ENCODE measurements at regions not wholly inside any gene's neighbourhood (a gene's known extent, or its start where the extent isn't known, plus 50 kb on each side); places are given as distances from the start of the nearest gene placed in this dataset.

DNA sequence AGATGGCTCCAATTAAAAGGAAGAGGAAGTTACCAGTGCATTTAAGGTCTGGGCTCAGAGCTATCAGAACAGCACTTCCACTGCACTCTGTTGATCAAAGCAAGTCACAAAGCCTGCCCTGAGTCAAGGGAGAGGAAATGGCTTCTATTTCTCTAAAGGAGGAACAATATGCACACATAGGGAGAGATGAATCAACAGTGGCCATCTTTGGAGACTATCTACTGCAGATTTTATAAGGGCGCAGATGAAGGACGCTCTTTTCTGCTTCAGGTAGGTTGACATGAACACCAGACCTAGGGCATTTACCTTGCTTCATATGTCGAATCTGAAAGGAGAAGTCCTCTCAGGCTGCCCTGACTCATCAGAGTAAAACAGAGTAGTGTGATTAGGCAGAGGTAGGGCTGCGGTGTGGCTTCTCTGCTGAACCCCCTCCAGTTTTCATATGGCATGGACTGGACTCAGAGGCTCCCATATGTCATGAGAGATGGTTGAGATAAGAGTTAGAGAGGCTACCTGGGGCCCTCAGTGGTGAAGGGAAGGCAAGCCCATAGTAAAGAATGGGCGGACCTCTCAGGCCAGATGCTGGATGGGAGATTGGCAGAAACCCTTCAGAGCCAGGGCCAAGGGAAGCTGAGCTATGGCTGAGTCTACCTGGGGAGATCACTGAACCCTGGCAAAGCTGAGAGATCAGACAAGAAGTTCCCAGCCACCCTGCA, 84.4 kb downstream of the ARF6 start:
- Histone ChIP-seq H3K4me1 (ENCODE audit: insufficient read depth, low read length) (no peaks in the 10 kb centered on the region), H2AFZ (ENCODE audit: low read depth, low read length) (no peak overlapping the region), H3K4me3 (ENCODE audit: low read length) (no peak overlapping the region), H3K36me3 (ENCODE audit: insufficient read depth, low read length) (no peaks in the 10 kb centered on the region), H3K27me3 (ENCODE audit: insufficient read depth, low read length) (peaks cover 3% of the 10 kb centered on the region), H3K9me3 (ENCODE audit: low read length) (no peaks in the 10 kb centered on the region)

DNA sequence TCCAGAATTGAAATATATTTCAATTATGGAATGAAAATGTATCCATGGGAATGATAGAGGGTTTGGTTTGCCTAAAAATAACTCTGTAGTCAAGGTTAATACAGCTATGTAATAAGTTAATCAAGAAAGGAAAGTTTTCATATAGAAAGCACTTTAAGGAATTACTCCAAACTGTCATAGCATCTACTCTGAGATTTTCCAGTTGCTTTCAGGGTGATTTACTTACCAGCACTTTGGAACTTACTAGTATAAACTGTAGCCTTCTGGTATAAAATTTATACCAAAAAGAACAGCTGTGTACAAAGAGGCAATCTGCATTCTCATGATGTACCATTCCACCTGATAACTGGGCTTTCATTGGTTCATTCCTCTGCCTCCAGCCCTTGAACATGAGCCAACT, 87.1 kb downstream of the ARF6 start:
- Histone ChIP-seq H3K27me3 (ENCODE audit: insufficient read depth, low read length) (peaks cover 3% of the 10 kb centered on the region), H3K9me3 (ENCODE audit: low read length) (no peaks in the 10 kb centered on the region), H3K4me3 (ENCODE audit: low read length) (no peak overlapping the region), H3K36me3 (ENCODE audit: insufficient read depth, low read length) (no peaks in the 10 kb centered on the region), H2AFZ (ENCODE audit: low read depth, low read length) (no peak overlapping the region), H3K4me1 (ENCODE audit: insufficient read depth, low read length) (no peaks in the 10 kb centered on the region)

GRCh38 chr14:49982082-49982481, 89.2 kb downstream of the ARF6 start:
- Histone ChIP-seq H3K4me1 (ENCODE audit: insufficient read depth, low read length) (no peaks in the 10 kb centered on the region), H3K36me3 (ENCODE audit: insufficient read depth, low read length) (no peaks in the 10 kb centered on the region), H3K9me3 (ENCODE audit: low read length) (no peaks in the 10 kb centered on the region), H2AFZ (ENCODE audit: low read depth, low read length) (no peak overlapping the region), H3K4me3 (ENCODE audit: low read length) (no peak overlapping the region), H3K27me3 (ENCODE audit: insufficient read depth, low read length) (peaks cover 3% of the 10 kb centered on the region)

GRCh38 chr14:49982501-49982951, 89.6 kb downstream of the ARF6 start:
- no peak overlapping the region for H3K4me3 ChIP-seq (ENCODE audit: low read length)
- no peak overlapping the region for H2AFZ ChIP-seq (ENCODE audit: low read depth, low read length)
- H3K36me3 ChIP-seq (ENCODE audit: insufficient read depth, low read length) = no peaks in the 10 kb centered on the region
- H3K27me3 ChIP-seq (ENCODE audit: insufficient read depth, low read length) = peaks cover 3% of the 10 kb centered on the region
- no peaks in the 10 kb centered on the region for H3K4me1 ChIP-seq (ENCODE audit: insufficient read depth, low read length)
- H3K9me3 ChIP-seq (ENCODE audit: low read length) = no peaks in the 10 kb centered on the region

DNA sequence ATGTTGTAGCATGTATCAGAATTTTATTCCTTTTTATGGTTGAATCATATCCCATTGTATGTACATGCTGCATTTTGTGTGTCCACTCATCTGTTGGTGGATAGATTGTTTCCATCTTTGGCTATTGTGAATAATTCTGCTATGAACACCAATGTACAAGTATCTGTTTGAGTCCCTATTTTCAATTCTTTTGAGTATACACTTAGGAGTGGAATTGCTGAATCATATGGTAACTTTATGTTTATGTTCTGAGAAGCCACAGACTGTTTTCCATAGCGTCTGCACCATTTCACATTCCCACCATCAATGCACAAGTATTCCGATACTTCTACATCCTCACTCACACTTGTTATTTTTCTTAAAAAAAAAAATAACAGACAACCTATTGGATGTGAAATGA, 91.5 kb downstream of the ARF6 start:
- Histone ChIP-seq H3K9me3 (ENCODE audit: low read length) (no peaks in the 10 kb centered on the region), H3K36me3 (ENCODE audit: insufficient read depth, low read length) (no peaks in the 10 kb centered on the region), H3K4me3 (ENCODE audit: low read length) (no peak overlapping the region), H3K4me1 (ENCODE audit: insufficient read depth, low read length) (no peaks in the 10 kb centered on the region), H2AFZ (ENCODE audit: low read depth, low read length) (no peak overlapping the region), H3K27me3 (ENCODE audit: insufficient read depth, low read length) (peaks cover 3% of the 10 kb centered on the region)

DNA sequence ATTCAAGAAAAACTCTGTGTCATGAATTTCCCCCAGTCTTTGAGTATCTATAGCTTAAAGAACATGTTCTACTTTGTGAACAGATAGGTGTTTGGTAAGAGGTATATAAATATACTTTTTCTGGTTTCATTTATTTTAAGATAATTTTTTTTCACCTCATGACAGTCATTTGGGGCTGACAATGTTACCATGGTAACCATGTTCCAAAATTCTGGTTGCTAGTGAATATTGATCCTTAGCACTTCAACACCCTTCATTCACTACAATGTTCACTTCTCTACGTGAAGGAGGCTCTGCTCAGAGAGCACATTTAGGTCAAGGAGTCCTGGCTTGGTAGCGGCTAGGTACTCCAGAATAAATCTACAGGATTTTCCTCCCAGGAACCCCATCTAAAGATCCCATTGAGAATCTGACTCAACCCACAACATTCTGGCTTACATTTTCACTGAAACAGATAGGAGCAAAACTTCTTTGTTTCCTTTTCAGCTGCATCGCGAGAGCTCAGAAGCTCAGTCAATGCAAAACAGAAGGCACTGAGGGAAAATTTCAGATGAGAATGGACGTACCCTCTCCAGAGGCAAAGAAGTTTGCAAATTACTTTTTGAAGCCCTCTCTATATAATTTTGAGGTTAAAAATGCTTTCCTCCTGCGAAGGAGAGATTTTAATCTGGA, 93.6 kb downstream of the ARF6 start:
- H3K27me3 ChIP-seq (ENCODE audit: insufficient read depth, low read length) = no peaks in the 10 kb centered on the region
- no peaks in the 10 kb centered on the region for H3K36me3 ChIP-seq (ENCODE audit: insufficient read depth, low read length)
- H3K9me3 ChIP-seq (ENCODE audit: low read length) = no peaks in the 10 kb centered on the region
- no peak overlapping the region for H2AFZ ChIP-seq (ENCODE audit: low read depth, low read length)
- H3K4me3 ChIP-seq (ENCODE audit: low read length) = no peak overlapping the region
- peaks cover 9% of the 10 kb centered on the region for H3K4me1 ChIP-seq (ENCODE audit: insufficient read depth, low read length)

GRCh38 chr14:49988080-49988990, 95.5 kb downstream of the ARF6 start:
- H3K27me3 ChIP-seq (ENCODE audit: insufficient read depth, low read length) = no peaks in the 10 kb centered on the region
- no peak overlapping the region for H2AFZ ChIP-seq (ENCODE audit: low read depth, low read length)
- no peaks in the 10 kb centered on the region for H3K9me3 ChIP-seq (ENCODE audit: low read length)
- H3K36me3 ChIP-seq (ENCODE audit: insufficient read depth, low read length) = no peaks in the 10 kb centered on the region
- peaks cover 25% of the 10 kb centered on the region for H3K4me1 ChIP-seq (ENCODE audit: insufficient read depth, low read length)
- H3K4me3 ChIP-seq (ENCODE audit: low read length) = no peak overlapping the region

GRCh38 chr14:49989966-49990365, 97.1 kb downstream of the ARF6 start:
- no peak overlapping the region for H2AFZ ChIP-seq (ENCODE audit: low read depth, low read length)
- H3K4me3 ChIP-seq (ENCODE audit: low read length) = no peak overlapping the region
- no peaks in the 10 kb centered on the region for H3K36me3 ChIP-seq (ENCODE audit: insufficient read depth, low read length)
- H3K9me3 ChIP-seq (ENCODE audit: low read length) = no peaks in the 10 kb centered on the region
- peaks cover 25% of the 10 kb centered on the region for H3K4me1 ChIP-seq (ENCODE audit: insufficient read depth, low read length)
- H3K27me3 ChIP-seq (ENCODE audit: insufficient read depth, low read length) = no peaks in the 10 kb centered on the region

DNA sequence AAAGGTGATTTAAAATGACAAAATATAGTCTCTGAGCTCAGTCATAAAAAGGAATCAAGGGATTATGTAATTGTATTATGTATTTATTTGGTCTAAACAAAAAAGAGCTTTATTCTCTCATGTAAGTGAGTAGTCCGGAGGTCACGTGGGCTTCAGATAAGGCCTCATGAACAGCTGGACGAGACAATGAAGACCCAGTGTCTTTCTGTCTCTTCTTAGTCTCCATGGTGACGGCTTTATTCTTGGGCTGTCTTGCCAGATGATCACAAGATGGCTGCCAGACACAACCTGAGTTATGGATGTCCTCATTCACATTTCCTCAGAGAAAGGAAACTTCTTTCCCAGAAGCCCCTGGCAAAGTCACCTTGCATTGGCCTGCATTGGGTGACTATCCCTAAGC, 98.6 kb downstream of the ARF6 start:
- peaks cover 25% of the 10 kb centered on the region for H3K4me1 ChIP-seq (ENCODE audit: insufficient read depth, low read length)
- H3K9me3 ChIP-seq (ENCODE audit: low read length) = no peaks in the 10 kb centered on the region
- no peak overlapping the region for H3K4me3 ChIP-seq (ENCODE audit: low read length)
- no peaks in the 10 kb centered on the region for H3K27me3 ChIP-seq (ENCODE audit: insufficient read depth, low read length)
- H2AFZ ChIP-seq (ENCODE audit: low read depth, low read length) = peak overlapping the region; percentile 34
- H3K36me3 ChIP-seq (ENCODE audit: insufficient read depth, low read length) = no peaks in the 10 kb centered on the region

GRCh38 chr14:49992036-49992435, 99.2 kb downstream of the ARF6 start:
- Histone ChIP-seq H3K4me1 (ENCODE audit: insufficient read depth, low read length) (peaks cover 25% of the 10 kb centered on the region), H3K27me3 (ENCODE audit: insufficient read depth, low read length) (no peaks in the 10 kb centered on the region), H3K4me3 (ENCODE audit: low read length) (no peak overlapping the region), H2AFZ (ENCODE audit: low read depth, low read length) (peak overlapping the region; percentile 34), H3K9me3 (ENCODE audit: low read length) (no peaks in the 10 kb centered on the region), H3K36me3 (ENCODE audit: insufficient read depth, low read length) (no peaks in the 10 kb centered on the region)

- H3K9me3 ChIP-seq (ENCODE audit: low read length) = no peaks in the 10 kb centered on the region
- no peak overlapping the region for H2AFZ ChIP-seq (ENCODE audit: low read depth, low read length)
- H3K36me3 ChIP-seq (ENCODE audit: insufficient read depth, low read length) = no peaks in the 10 kb centered on the region
- peaks cover 25% of the 10 kb centered on the region for H3K4me1 ChIP-seq (ENCODE audit: insufficient read depth, low read length)
- no peak overlapping the region for H3K4me3 ChIP-seq (ENCODE audit: low read length)
- no peaks in the 10 kb centered on the region for H3K27me3 ChIP-seq (ENCODE audit: insufficient read depth, low read length)
These were observed 99.6 kb downstream of the ARF6 start for GRCh38 chr14:49992448-49992847.

DNA sequence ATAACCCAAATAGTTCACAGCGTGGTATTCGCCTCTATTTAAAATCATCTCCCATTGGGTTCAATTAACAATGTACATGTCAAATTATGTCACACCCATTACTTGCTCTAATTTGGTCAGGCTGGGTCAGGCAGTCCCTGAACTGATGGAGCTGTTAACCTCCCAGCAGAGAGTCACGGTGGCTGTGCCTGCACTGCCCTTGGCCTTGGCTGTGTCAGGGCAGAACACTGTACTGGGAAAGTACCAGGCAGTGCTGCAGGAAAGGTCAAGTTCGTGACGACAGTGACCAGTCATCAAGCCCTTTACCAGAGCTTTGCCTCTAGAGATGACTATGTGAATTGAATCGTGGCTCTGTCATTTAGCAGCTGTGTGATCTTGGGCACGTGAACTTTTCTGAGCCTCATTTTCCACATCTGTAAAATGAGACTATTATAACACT, 100.0 kb downstream of the ARF6 start:
- Histone ChIP-seq H3K9me3 (ENCODE audit: low read length) (no peaks in the 10 kb centered on the region), H2AFZ (ENCODE audit: low read depth, low read length) (no peak overlapping the region), H3K36me3 (ENCODE audit: insufficient read depth, low read length) (no peaks in the 10 kb centered on the region), H3K27me3 (ENCODE audit: insufficient read depth, low read length) (peaks cover 3% of the 10 kb centered on the region), H3K4me1 (ENCODE audit: insufficient read depth, low read length) (peaks cover 25% of the 10 kb centered on the region), H3K4me3 (ENCODE audit: low read length) (no peak overlapping the region)

GRCh38 chr14:49993565-49993964, 100.7 kb downstream of the ARF6 start:
- Histone ChIP-seq H3K9me3 (ENCODE audit: low read length) (no peaks in the 10 kb centered on the region), H3K4me1 (ENCODE audit: insufficient read depth, low read length) (peaks cover 25% of the 10 kb centered on the region), H2AFZ (ENCODE audit: low read depth, low read length) (no peak overlapping the region), H3K36me3 (ENCODE audit: insufficient read depth, low read length) (no peaks in the 10 kb centered on the region), H3K4me3 (ENCODE audit: low read length) (no peak overlapping the region), H3K27me3 (ENCODE audit: insufficient read depth, low read length) (peaks cover 4% of the 10 kb centered on the region)

All from neuron (in vitro differentiated cells).